ENCODE measurements at regions not wholly inside any gene's neighbourhood (a gene's known extent, or its start where the extent isn't known, plus 50 kb on each side); places are given as distances from the start of the nearest gene placed in this dataset.

GRCh38 chr7:84720456-84721097 lies 466.3 kb downstream of the SEMA3D start:
- TF ChIP-seq CTCF (IDR thresholded peaks at IDR 0.05 in 2 of 3, conservative IDR thresholded peaks at IDR 0.05 in 1 of 3; ENCODE audit: borderline replicate concordance in 1 of 3, insufficient read depth in 1 of 3, low read depth in 2 of 3, low read length in 2 of 3) (no peak), RAD21 (IDR thresholded peaks at IDR 0.05; ENCODE audit: low read depth) (no peak), REST (IDR thresholded peaks at IDR 0.05; ENCODE audit: low read depth) (no peak), SIN3A (IDR thresholded peaks at IDR 0.05; ENCODE audit: low read depth) (no peak), MAX (IDR thresholded peaks at IDR 0.05) (no peak), SP1 (IDR thresholded peaks at IDR 0.05; ENCODE audit: low read depth) (no peak)

Data from HCT116 (cell line).